SK-N-SH treated with all-trans-retinoic acid at 6 μM for 48 hours (cell line): ENCODE measurements at regions not wholly inside any gene's neighbourhood (a gene's known extent, or its start where the extent isn't known, plus 50 kb on each side); places are given as distances from the start of the nearest gene placed in this dataset.

Experiments
- ATAC-seq: fragments of 200-7000 bp; cut with Tn5 transposase; 3 replicates; pipeline ENCODE4 v1.9.1; 2020; ENCODE audit warnings: mild to moderate bottlenecking, moderate library complexity
- ARNTL ChIP-seq: fragments of 450-650 bp; formaldehyde crosslinking; IDR thresholded peaks from 2 replicates; pipeline ENCODE4 v1.5.0; 2020; ENCODE audit warnings: low read depth, mild to moderate bottlenecking, moderate library complexity, borderline replicate concordance
- BACH2 ChIP-seq: fragments of 250-450 bp; sonication (Bioruptor Pico); IDR thresholded peaks from 2 replicates; pipeline ENCODE4 v1.9.0; 2021; ENCODE audit warnings: mild to moderate bottlenecking, borderline replicate concordance
- CSRNP3 ChIP-seq: fragments of 250-450 bp; sonication (Bioruptor Pico); IDR thresholded peaks from 2 replicates; pipeline ENCODE4 v1.5.1; 2021; ENCODE audit warnings: mild to moderate bottlenecking, moderate library complexity
- ESRRG ChIP-seq: fragments of 250-450 bp; sonication (Bioruptor Pico); IDR thresholded peaks from 2 replicates; pipeline ENCODE4 v1.6.1; 2021; ENCODE audit warnings: mild to moderate bottlenecking
- GLIS3 ChIP-seq: fragments of 250-450 bp; sonication (Bioruptor Pico); IDR thresholded peaks from 2 replicates; pipeline ENCODE4 v1.5.0; 2020; ENCODE audit warnings: mild to moderate bottlenecking, moderate library complexity
- ISL1 ChIP-seq: fragments of 250-450 bp; sonication (Bioruptor Pico); IDR thresholded peaks from 2 replicates; pipeline ENCODE4 v2.1.2; 2022; ENCODE audit warnings: mild to moderate bottlenecking, moderate library complexity
- OSR1 ChIP-seq: fragments of 250-450 bp; sonication (Bioruptor Pico); IDR thresholded peaks from 2 replicates; pipeline ENCODE4 v1.8.0; 2022; ENCODE audit warnings: moderate library complexity, mild to moderate bottlenecking, inconsistent platforms
- PATZ1 ChIP-seq: fragments of 250-450 bp; sonication (Bioruptor Pico); IDR thresholded peaks from 2 replicates; pipeline ENCODE4 v1.8.0; 2020; ENCODE audit warnings: mild to moderate bottlenecking, moderate library complexity, borderline replicate concordance
- PPARA ChIP-seq: fragments of 250-450 bp; sonication (Bioruptor Pico); IDR thresholded peaks from 2 replicates; pipeline ENCODE4 v1.5.0; 2020; ENCODE audit warnings: mild to moderate bottlenecking, borderline replicate concordance
- RARB ChIP-seq: fragments of 250-450 bp; sonication (Bioruptor Pico); IDR thresholded peaks from 2 replicates; pipeline ENCODE4 v1.8.0; 2021; ENCODE audit warnings: mild to moderate bottlenecking, moderate library complexity
- SNAI2 ChIP-seq: fragments of 250-450 bp; sonication (Bioruptor Pico); IDR thresholded peaks from 2 replicates; pipeline ENCODE4 v1.5.0; 2020; ENCODE audit warnings: mild to moderate bottlenecking, moderate library complexity
- TCF4 ChIP-seq: fragments of 250-450 bp; sonication (Bioruptor Pico); IDR thresholded peaks from 2 replicates; pipeline ENCODE4 v1.8.0; 2021; ENCODE audit warnings: mild to moderate bottlenecking, moderate library complexity, borderline replicate concordance
- TOX ChIP-seq: fragments of 250-450 bp; sonication (Bioruptor Pico); IDR thresholded peaks from 2 replicates; pipeline ENCODE4 v1.8.0; 2021; ENCODE audit warnings: mild to moderate bottlenecking, moderate library complexity, borderline replicate concordance
- ZFP3 ChIP-seq: fragments of 250-450 bp; sonication (Bioruptor Pico); IDR thresholded peaks from 2 replicates; pipeline ENCODE4 v1.5.0; 2020; ENCODE audit warnings: mild to moderate bottlenecking, moderate library complexity
- ZFP30 ChIP-seq: fragments of 450-650 bp; formaldehyde crosslinking; IDR thresholded peaks from 2 replicates; pipeline ENCODE4 v1.5.0; 2022; ENCODE audit warnings: mild to moderate bottlenecking, moderate library complexity
- ZNF565 ChIP-seq: fragments of 450-650 bp; formaldehyde crosslinking; conservative IDR thresholded peaks from 2 replicates; pipeline ENCODE4 v1.5.0; 2020; ENCODE audit warnings: low read depth, mild to moderate bottlenecking, moderate library complexity
- ZNF70 ChIP-seq: fragments of 450-650 bp; formaldehyde crosslinking; IDR thresholded peaks from 2 replicates; pipeline ENCODE4 v1.5.0; 2020; ENCODE audit warnings: mild to moderate bottlenecking, moderate library complexity
- ZNF8 ChIP-seq: fragments of 450-650 bp; formaldehyde crosslinking; IDR thresholded peaks from 2 replicates; pipeline ENCODE4 v1.5.0; 2020; ENCODE audit warnings: mild to moderate bottlenecking, moderate library complexity
- TF ChIP-seq, protein P1 (sequence below): fragments of 250-450 bp; sonication (Bioruptor Pico); IDR thresholded peaks from 2 replicates; pipeline ENCODE4 v1.5.1; 2020; ENCODE audit warnings: low read depth, mild to moderate bottlenecking, moderate library complexity
- TF ChIP-seq, protein P2 (sequence below): fragments of 250-450 bp; sonication (Bioruptor Pico); IDR thresholded peaks from 2 replicates; pipeline ENCODE4 v1.8.0; 2021; ENCODE audit warnings: low read depth, mild to moderate bottlenecking, moderate library complexity, borderline replicate concordance

DNA sequence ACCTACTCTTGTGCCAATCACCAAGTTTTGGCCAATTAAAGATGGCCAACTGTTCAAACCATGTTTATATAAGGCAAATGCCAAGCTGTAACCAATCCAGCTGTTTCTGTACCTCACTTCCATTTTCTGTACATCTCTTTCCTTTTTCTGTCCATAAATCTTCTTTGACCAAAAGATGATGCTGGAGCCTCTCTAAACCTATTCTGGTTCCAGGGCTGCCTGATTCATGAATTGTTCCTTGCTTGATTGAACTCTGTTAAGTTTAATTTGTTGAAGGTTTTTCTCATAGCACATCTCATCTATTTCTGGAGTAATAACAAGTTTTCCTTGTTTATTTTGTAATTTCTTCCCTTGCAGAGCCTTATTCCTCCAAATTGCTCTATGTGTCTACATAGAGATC is 115.3 kb upstream of the SMAD3 start:
- no peak for ATAC-seq
- TF ChIP-seq ZNF565 (CRISPR knock-in tag) (no peak), ESRRG (CRISPR knock-in tag) (no peak), CSRNP3 (no peak), RARB (CRISPR knock-in tag) (no peak), PATZ1 (CRISPR knock-in tag) (no peak), OSR1 (CRISPR knock-in tag) (no peak), ARNTL (no peak), SNAI2 (no peak), ZNF8 (no peak), BACH2 (CRISPR knock-in tag) (no peak), TOX (CRISPR knock-in tag) (no peak), ISL1 (no peak), ZFP3 (CRISPR knock-in tag) (no peak), ZFP30 (no peak), PPARA (CRISPR knock-in tag) (no peak), TCF4 (CRISPR knock-in tag) (no peak), GLIS3 (CRISPR knock-in tag) (no peak)
- TF ChIP-seq, protein P1, sequence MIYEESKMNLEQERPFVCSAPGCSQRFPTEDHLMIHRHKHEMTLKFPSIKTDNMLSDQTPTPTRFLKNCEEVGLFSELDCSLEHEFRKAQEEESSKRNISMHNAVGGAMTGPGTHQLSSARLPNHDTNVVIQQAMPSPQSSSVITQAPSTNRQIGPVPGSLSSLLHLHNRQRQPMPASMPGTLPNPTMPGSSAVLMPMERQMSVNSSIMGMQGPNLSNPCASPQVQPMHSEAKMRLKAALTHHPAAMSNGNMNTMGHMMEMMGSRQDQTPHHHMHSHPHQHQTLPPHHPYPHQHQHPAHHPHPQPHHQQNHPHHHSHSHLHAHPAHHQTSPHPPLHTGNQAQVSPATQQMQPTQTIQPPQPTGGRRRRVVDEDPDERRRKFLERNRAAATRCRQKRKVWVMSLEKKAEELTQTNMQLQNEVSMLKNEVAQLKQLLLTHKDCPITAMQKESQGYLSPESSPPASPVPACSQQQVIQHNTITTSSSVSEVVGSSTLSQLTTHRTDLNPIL (CRISPR knock-in tag): no peak
- TF ChIP-seq, protein P2, sequence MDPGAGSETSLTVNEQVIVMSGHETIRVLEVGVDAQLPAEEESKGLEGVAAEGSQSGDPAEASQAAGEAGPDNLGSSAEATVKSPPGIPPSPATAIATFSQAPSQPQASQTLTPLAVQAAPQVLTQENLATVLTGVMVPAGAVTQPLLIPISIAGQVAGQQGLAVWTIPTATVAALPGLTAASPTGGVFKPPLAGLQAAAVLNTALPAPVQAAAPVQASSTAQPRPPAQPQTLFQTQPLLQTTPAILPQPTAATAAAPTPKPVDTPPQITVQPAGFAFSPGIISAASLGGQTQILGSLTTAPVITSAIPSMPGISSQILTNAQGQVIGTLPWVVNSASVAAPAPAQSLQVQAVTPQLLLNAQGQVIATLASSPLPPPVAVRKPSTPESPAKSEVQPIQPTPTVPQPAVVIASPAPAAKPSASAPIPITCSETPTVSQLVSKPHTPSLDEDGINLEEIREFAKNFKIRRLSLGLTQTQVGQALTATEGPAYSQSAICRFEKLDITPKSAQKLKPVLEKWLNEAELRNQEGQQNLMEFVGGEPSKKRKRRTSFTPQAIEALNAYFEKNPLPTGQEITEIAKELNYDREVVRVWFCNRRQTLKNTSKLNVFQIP (CRISPR knock-in tag): no peak

GRCh38 chr15:66951531-66952320 is 113.7 kb upstream of the SMAD3 start:
- no peak for ATAC-seq

DNA sequence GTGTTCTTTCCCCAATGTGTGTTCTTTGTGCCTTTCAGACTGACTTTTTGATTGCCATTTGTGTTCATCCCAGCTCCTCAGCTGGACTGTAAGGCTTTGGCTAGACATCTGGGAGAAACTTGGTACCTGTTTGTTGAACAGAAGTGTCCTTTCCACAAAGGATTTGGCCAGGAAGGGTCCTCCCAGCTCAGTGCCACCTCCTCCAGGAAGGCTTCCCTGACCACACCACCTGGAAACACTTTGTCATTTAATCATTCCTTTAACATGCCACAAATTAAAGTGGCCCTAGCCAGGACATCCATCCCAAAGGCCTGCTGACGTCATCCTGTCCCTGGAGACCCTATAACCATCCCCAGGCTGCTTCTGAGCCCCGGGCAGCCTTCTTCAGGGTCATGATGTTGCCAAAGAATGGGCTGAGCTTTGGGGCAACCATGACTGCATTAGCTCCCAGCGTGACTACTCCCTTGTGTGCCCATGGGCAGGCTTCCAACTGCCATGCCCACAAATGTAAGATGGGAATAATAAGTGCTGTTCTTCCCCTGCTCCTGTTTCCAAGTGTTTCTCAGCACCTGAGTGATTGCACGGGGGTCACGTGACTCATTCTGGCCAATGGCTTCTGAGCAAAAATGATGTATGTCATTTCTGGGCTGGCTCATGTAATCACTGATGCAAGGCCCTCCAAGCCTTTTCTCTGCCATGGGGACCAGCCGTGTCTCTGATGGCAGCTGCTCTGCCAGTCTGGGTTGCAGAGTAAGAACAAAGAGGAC is 112.5 kb upstream of the SMAD3 start:
- ATAC-seq: no peak
- no peak for TF ChIP-seq TOX (CRISPR knock-in tag)

More at GRCh38 chr15:66951531-66952320, 113.7 kb upstream of the SMAD3 start:
- no peak for TF ChIP-seq SNAI2
- TF ChIP-seq OSR1 (CRISPR knock-in tag): no peak
- no peak for TF ChIP-seq PPARA (CRISPR knock-in tag)
- TF ChIP-seq ZNF565 (CRISPR knock-in tag): no peak
- no peak for TF ChIP-seq TOX (CRISPR knock-in tag)
- no peak for TF ChIP-seq ISL1

- ATAC-seq: no peak
- no peak for TF ChIP-seq ESRRG (CRISPR knock-in tag)
- no peak for TF ChIP-seq ZNF70 (CRISPR knock-in tag)
- no peak for TF ChIP-seq ZNF565 (CRISPR knock-in tag)
- no peak for TF ChIP-seq ISL1
- TF ChIP-seq PATZ1 (CRISPR knock-in tag): no peak
- TF ChIP-seq SNAI2: no peak
- no peak for TF ChIP-seq ARNTL
These were observed 111.7 kb upstream of the SMAD3 start for GRCh38 chr15:66953523-66954229.
